ENCODE measurements at regions not wholly inside any gene's neighbourhood (a gene's known extent, or its start where the extent isn't known, plus 50 kb on each side); places are given as distances from the start of the nearest gene placed in this dataset.

GRCh38 chr5:159851053-159851452 lies 65.2 kb upstream of the ADRA1B start:
- TF ChIP-seq, protein P1, sequence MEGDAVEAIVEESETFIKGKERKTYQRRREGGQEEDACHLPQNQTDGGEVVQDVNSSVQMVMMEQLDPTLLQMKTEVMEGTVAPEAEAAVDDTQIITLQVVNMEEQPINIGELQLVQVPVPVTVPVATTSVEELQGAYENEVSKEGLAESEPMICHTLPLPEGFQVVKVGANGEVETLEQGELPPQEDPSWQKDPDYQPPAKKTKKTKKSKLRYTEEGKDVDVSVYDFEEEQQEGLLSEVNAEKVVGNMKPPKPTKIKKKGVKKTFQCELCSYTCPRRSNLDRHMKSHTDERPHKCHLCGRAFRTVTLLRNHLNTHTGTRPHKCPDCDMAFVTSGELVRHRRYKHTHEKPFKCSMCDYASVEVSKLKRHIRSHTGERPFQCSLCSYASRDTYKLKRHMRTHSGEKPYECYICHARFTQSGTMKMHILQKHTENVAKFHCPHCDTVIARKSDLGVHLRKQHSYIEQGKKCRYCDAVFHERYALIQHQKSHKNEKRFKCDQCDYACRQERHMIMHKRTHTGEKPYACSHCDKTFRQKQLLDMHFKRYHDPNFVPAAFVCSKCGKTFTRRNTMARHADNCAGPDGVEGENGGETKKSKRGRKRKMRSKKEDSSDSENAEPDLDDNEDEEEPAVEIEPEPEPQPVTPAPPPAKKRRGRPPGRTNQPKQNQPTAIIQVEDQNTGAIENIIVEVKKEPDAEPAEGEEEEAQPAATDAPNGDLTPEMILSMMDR (IDR thresholded peaks at IDR 0.05; ENCODE audit: insufficient read depth, low read length), result no peak
- TF ChIP-seq, protein P2, sequence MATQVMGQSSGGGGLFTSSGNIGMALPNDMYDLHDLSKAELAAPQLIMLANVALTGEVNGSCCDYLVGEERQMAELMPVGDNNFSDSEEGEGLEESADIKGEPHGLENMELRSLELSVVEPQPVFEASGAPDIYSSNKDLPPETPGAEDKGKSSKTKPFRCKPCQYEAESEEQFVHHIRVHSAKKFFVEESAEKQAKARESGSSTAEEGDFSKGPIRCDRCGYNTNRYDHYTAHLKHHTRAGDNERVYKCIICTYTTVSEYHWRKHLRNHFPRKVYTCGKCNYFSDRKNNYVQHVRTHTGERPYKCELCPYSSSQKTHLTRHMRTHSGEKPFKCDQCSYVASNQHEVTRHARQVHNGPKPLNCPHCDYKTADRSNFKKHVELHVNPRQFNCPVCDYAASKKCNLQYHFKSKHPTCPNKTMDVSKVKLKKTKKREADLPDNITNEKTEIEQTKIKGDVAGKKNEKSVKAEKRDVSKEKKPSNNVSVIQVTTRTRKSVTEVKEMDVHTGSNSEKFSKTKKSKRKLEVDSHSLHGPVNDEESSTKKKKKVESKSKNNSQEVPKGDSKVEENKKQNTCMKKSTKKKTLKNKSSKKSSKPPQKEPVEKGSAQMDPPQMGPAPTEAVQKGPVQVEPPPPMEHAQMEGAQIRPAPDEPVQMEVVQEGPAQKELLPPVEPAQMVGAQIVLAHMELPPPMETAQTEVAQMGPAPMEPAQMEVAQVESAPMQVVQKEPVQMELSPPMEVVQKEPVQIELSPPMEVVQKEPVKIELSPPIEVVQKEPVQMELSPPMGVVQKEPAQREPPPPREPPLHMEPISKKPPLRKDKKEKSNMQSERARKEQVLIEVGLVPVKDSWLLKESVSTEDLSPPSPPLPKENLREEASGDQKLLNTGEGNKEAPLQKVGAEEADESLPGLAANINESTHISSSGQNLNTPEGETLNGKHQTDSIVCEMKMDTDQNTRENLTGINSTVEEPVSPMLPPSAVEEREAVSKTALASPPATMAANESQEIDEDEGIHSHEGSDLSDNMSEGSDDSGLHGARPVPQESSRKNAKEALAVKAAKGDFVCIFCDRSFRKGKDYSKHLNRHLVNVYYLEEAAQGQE (IDR thresholded peaks at IDR 0.05; ENCODE audit: insufficient replicate concordance, low read depth), result no peak
- TF ChIP-seq SPI1 (IDR thresholded peaks at IDR 0.05; ENCODE audit: borderline replicate concordance, low read depth), result no peak
- no peak for TF ChIP-seq POLR2AphosphoS5 (IDR thresholded peaks at IDR 0.05; ENCODE audit: low read depth)
- no peak for TF ChIP-seq GABPA (IDR thresholded peaks at IDR 0.05; ENCODE audit: low read depth)
